HG03460 (cell line): ENCODE measurements at regions not wholly inside any gene's neighbourhood (a gene's known extent, or its start where the extent isn't known, plus 50 kb on each side); places are given as distances from the start of the nearest gene placed in this dataset.
"Not testable (repeated sequence)": the region's sequence is repeated elsewhere in the genome, so short reads cannot be mapped to it uniquely, and the experiment has no call there.

Experiments
- ATAC-seq: cut with Tn5 transposase; IDR thresholded peaks from one replicate; pipeline ENCODE4 v1.9.1; 2021; ENCODE audit not compliant: unreplicated experiment

- no peak for ATAC-seq
Measured at GRCh38 chr3:81198216-81198615, 563.2 kb downstream of the GBE1 start.

- ATAC-seq, result no peak
Measured at GRCh38 chr3:81197386-81197785, 564.1 kb downstream of the GBE1 start.

DNA sequence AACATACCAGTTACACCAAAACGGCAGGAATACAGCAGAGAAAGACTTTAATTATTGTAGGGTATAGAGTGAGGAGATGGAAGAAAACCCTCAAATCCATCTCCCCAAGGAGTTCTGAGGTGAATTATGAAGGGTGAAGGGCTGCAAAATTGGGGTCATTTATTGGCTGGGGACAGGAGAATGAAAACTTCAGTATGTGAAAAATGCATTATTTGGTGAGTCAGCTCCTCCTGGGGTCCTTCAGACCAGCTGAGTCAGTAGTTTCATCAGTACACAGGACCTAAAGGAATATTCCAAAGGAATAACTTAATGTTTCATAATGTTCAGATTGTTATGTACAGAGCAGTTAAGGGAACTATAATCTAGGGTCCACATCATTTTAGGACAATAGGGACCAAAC is 566.0 kb downstream of the GBE1 start:
- no peak for ATAC-seq

- no peak for ATAC-seq
Measured at GRCh38 chr3:81186412-81186811, 575.0 kb downstream of the GBE1 start.

DNA sequence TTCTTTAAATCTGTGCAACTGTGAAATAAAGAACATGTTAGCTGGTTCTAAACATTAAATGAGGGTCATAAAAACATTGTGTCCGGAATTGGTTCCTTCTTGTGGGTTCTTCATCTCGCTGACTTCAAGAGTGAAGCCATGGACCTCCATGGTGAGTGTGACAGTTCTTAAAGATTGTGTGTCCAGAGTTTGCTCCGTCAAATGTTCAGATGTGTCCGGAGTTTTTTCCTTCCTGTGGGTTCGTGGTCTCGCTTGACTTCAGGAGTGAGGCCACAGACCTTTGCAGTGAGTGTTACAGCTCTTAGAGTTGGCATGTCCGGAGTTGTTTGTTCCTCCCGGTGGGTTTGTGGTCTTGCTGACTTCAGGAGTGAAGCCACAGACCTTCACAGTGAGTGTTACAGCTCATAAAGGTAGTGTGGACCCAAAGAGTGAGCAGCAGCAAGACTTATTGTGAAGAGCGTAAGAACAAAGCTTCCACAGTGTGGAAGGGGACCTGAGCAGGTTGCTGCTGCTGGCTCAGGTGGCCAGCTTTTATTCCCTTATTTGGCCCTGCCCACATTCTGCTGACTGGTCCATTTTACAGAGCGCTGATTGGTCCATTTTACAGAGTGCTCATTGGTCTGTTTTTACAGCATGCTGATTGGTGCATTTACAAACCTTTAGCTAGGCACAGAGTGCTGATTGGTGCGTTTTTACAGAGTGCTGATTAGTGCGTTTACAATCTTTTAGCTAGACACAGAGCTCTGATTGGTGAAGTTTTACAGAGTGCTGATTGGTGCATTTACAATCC is 579.2 kb downstream of the GBE1 start:
- ATAC-seq, result not testable (repeated sequence)

GRCh38 chr3:81173514-81173913 is 587.9 kb downstream of the GBE1 start:
- ATAC-seq, result no peak

GRCh38 chr3:81170298-81170697 is 591.1 kb downstream of the GBE1 start:
- no peak for ATAC-seq

DNA sequence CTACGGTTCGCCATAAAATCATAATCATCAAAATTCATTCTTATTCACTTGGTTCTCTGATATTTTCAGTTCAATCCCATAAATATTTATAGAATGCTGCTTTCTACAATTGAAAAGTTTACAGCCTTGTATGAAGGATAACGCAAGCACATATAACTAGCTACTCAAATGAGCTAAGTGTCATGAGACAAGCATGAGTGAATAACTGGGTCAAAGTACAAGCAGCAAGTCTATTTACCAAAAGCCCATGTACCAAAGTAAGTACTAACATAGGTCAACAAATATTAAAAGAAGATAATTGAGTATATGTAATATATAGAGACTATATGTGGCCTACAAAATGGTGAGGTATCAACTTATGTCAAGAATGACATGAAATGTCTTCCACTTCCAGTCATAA is 596.6 kb downstream of the GBE1 start:
- ATAC-seq, result no peak

GRCh38 chr3:81161851-81162250 is 599.6 kb downstream of the GBE1 start:
- ATAC-seq, result no peak

DNA sequence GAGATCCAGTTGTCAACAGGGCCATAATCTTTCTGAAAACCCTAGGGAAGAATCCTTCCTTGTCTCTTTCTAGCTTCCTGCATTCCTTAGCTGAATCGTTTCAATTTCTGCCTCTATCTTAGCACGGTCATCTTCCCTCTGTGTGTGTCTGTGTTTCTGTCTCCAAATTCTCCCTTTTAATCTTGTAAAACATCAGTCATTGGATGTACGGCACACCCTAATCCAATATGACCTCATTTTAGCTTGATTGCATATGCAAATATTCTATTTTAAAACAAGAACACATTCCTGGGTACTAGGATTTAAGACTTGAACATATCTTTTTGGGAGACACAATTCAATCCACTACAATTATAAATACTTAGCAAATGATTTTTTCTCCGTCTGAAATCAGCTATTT is 600.3 kb downstream of the GBE1 start:
- ATAC-seq, result no peak

DNA sequence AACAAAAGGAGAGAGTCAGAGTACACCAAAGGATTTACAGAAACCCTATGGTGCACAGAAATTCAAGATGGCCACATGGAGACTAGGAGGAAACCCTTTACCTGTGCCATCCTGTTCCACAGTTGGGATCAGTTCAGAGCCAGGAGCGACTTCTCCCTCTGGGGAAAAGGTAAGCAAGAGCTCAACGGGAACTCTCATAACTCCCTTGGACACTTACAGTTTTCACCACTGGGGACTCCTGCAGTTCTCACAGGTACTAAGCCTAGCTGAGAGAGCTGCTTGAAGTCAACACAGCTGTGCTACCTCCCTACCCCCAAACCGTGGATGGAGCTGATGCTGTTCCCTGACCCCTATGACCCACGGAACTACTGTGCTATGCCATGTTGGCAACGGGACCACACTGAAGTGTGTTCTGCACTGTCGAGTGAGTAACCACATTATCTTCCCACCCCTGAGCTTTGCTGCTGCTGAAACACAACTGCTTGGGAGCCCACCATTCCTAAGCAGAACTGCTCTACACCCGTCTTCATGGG is 606.8 kb downstream of the GBE1 start:
- no peak for ATAC-seq

GRCh38 chr3:81152156-81152555 is 609.3 kb downstream of the GBE1 start:
- ATAC-seq, result no peak

- no peak for ATAC-seq
Measured at GRCh38 chr3:81132995-81133394, 628.5 kb downstream of the GBE1 start.

DNA sequence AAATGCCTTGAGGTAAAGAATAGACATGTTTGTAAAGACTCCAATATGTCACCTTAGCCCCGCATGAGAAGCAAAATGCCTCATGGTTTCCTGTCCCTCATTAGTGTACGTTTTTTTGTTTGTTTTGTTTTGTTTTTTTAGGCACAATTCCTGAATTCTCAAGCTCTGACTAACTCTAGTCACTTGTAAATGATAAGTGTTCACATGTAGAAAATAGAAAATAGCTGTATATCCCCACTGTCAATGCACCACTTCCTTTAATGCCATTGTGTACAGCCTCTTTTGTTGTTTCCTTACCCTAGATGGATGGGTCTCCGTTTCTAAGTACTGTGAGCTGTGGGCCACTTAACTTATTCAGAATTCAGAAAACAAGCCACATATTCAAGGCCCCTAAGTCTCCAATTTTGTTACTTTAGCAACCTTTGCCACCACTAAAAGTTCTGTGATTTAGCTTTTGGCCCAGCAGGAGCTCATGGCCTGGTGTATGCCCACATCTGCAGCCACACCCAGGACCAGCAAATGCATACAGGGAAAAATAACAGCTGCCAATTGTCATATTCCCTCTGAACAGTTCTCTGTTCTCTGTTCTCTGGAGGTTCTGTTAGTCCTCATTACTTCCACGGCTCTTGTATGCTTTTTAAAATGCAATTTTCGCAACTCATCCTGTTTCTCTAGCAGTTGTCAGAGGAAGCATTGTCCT is 655.5 kb downstream of the GBE1 start:
- ATAC-seq, result no peak

DNA sequence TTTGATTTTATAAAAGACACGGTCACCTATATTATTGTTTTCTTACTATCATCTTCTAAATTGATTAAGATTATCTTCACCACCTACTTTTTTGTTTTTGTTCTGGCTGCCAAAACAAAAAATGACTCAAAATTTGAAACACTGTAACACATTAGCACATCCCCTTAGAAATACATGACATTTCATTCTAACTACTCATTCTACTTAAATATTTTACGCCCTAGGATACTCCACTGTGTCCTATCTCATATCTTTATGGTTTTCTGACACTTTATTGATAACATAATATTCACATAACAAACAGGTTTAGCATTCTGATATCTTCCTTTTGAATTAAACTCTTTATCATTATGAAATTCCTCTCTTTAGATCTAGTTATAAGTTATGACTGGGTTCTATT is 656.2 kb downstream of the GBE1 start:
- no peak for ATAC-seq

GRCh38 chr3:81097889-81098288 is 663.6 kb downstream of the GBE1 start:
- ATAC-seq, result no peak

DNA sequence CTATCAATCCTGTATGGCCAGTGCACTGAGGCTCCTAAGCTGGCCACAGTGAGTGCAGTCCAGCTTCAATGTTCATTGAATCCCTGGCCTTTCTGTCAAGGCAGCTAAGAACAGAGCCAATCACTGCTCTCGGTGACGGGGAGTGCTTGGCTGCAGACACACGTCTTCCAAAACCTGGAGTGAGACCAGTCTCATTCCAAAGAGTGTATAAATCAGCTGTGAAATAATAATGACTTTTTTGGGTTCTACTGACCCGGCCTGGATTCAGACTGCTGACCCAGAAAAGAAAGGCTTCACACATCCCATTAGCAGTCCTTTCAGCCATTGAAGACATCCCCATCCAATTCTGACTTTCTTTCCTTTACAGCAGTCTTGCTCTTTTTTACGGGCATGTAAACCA is 665.5 kb downstream of the GBE1 start:
- no peak for ATAC-seq

DNA sequence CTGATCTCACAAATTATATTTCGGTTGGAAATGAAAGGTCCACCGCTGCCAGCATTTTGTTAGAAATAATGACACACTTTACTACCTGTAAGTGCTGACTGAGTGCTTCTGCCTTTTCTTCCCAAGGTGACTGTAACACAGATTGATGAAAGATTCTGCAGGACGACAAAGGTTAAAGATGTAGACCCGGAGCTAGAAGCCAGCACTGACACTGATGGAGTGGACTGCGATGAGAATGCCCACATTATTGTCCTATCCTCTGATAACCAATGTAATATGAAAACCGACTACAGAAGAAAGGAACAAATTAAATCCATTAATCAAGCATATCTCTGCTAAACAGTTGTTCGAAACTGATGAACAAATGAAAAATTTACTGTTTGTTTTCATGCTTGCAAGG is 666.5 kb downstream of the GBE1 start:
- ATAC-seq, result no peak

- no peak for ATAC-seq
Measured at GRCh38 chr3:81087607-81088006, 673.8 kb downstream of the GBE1 start.

GRCh38 chr3:81086348-81086747 is 675.1 kb downstream of the GBE1 start:
- no peak for ATAC-seq

DNA sequence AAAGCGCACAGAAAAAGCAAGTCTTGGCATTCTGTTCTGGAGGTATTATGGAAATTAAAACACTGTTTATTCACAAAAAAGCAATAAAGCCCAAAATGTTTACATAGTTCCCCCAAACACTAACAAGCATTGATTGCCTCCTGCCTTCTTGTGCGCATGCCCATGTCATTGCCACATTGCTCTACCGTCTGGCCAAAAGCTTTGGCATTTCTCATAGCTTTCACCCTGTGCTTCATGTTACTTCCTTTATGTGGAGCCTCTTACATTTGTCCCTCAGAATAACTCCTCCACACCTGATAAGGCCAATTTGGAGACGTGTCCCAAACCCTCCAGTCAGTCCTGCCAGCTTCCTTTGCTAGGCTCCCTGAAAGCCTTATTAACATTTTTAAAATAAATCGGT is 680.8 kb downstream of the GBE1 start:
- no peak for ATAC-seq

DNA sequence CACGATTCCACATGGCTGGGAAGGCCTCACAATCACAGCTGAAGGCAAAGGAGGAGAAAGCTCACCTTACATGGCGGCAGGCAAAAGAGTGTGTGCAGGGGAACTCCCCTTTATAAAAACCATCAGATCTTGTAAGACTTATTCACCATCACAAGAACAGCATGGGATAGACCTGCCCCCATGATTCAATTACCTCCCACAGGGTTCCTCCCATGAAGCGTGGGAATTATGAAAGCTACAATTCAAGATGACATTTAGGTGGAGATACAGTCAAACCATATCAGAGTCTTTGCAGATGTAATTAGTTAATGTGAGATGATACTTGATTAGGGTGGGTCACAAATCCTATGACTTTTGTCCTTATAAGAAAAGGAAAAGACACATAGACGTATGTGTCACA is 688.9 kb downstream of the GBE1 start:
- ATAC-seq, result no peak
